ENCODE measurements at regions not wholly inside any gene's neighbourhood (a gene's known extent, or its start where the extent isn't known, plus 50 kb on each side); places are given as distances from the start of the nearest gene placed in this dataset.

- TF ChIP-seq, protein P1, sequence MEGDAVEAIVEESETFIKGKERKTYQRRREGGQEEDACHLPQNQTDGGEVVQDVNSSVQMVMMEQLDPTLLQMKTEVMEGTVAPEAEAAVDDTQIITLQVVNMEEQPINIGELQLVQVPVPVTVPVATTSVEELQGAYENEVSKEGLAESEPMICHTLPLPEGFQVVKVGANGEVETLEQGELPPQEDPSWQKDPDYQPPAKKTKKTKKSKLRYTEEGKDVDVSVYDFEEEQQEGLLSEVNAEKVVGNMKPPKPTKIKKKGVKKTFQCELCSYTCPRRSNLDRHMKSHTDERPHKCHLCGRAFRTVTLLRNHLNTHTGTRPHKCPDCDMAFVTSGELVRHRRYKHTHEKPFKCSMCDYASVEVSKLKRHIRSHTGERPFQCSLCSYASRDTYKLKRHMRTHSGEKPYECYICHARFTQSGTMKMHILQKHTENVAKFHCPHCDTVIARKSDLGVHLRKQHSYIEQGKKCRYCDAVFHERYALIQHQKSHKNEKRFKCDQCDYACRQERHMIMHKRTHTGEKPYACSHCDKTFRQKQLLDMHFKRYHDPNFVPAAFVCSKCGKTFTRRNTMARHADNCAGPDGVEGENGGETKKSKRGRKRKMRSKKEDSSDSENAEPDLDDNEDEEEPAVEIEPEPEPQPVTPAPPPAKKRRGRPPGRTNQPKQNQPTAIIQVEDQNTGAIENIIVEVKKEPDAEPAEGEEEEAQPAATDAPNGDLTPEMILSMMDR (IDR thresholded peaks at IDR 0.05; ENCODE audit: low read length) = no peak
- no peak for TF ChIP-seq EZH2 (IDR thresholded peaks at IDR 0.05; ENCODE audit: borderline replicate concordance, low read length)
Observed at GRCh38 chr6:45813943-45814342, 201.7 kb downstream of the CLIC5 start.
